Retinal pigment epithelial cell (primary cell): ENCODE measurements at regions not wholly inside any gene's neighbourhood (a gene's known extent, or its start where the extent isn't known, plus 50 kb on each side); places are given as distances from the start of the nearest gene placed in this dataset.

ENCODE experiments used
- DNase-seq: peaks from one replicate; pipeline ENCODE4 v3.0.0-alpha.2; 2010; ENCODE audit warnings: low read depth
- H3K4me3 ChIP-seq: 2 replicates; pipeline ENCODE4 v1.5.1; 2011; ENCODE audit warnings: mild to moderate bottlenecking, low read length, control low read depth, moderate library complexity
- TF ChIP-seq, protein P1 (sequence below): conservative IDR thresholded peaks from 2 replicates; pipeline ENCODE4 v1.5.1; 2011; ENCODE audit warnings: low read depth, low read length, control low read depth, inconsistent platforms

DNA sequence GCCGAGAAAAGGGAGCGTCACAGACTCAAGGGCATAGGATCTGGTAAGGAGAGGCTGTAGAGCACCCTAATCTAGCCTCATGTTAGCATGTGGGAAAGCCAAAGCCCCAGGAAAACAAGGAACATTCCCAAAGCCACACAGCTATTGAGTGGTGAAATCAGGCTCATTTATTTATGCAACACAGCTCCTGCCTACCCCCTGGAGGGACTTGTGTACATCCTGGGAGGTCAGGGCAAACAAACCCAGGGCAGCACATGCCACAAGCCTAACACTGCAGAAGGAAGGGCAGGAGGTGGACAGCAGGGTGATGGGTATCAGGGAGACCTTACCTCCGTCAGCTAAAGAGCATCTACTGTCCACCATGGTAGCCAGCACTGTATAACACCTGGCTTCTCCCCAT is 283.5 kb downstream of the RPLP1 start:
- no peak for DNase-seq
- H3K4me3 ChIP-seq: no peak overlapping the region
- TF ChIP-seq, protein P1, sequence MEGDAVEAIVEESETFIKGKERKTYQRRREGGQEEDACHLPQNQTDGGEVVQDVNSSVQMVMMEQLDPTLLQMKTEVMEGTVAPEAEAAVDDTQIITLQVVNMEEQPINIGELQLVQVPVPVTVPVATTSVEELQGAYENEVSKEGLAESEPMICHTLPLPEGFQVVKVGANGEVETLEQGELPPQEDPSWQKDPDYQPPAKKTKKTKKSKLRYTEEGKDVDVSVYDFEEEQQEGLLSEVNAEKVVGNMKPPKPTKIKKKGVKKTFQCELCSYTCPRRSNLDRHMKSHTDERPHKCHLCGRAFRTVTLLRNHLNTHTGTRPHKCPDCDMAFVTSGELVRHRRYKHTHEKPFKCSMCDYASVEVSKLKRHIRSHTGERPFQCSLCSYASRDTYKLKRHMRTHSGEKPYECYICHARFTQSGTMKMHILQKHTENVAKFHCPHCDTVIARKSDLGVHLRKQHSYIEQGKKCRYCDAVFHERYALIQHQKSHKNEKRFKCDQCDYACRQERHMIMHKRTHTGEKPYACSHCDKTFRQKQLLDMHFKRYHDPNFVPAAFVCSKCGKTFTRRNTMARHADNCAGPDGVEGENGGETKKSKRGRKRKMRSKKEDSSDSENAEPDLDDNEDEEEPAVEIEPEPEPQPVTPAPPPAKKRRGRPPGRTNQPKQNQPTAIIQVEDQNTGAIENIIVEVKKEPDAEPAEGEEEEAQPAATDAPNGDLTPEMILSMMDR: no peak

DNA sequence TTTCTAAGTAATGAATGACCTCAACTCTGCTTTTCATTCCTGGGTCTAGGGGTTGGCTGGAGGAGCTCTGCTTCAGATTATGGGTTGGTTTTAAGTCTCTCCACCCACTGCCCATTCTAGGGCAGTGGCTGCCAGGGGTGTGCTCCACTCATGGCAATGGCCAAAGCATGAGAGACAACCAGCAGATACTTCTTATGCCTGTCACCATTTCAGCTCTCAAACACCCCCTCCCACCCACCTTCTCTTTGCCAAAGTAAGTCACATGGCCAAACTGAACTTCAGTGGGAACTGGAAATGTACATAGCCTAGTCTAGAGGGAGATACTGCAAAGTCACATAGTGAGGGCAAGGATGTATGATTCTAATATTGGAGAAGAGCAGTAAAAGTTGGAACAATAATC is 285.3 kb downstream of the RPLP1 start:
- no peak for DNase-seq
- TF ChIP-seq, protein P1: no peak
- no peak overlapping the region for H3K4me3 ChIP-seq

DNA sequence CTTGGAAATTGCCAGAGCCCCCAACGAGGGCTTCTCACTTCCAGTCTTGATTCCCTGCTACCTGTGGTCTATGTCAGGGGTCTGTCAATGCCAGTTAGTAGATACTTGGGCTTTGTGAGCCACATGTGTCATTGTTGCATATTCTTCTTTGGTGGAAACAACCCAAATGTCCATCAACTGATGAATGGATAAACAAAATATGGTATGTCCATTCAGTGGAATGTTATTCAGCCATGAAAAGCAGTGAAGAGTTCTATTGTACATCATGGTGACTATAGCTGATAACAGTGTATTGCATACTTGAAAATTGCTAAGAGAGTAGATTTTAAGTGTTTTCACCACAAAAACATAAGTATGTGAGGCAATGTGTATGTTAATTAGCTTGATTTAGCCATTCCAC is 288.1 kb downstream of the RPLP1 start:
- H3K4me3 ChIP-seq: no peak overlapping the region
- TF ChIP-seq, protein P1: no peak
- no peak for DNase-seq

DNA sequence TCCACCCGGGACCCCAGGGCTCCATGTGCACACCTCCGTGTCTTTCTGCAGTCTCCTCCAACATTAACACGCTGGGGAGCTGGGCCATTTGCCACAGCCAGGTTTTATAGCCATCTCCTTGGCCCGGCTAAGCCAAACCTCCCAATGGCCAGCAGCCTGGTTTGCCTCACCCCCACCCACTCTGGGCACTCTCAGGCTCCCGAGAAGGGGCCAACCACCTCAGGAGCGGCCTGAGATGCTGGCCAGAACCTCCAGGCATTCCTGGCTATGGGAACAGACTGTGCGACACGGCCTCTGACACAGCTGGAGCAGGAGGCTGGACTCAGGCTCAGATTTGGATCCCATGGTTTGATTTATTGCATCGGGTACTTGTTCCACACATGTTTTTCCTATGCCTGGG is 289.7 kb downstream of the RPLP1 start:
- no peak overlapping the region for H3K4me3 ChIP-seq
- DNase-seq: no peak
- TF ChIP-seq, protein P1: no peak

DNA sequence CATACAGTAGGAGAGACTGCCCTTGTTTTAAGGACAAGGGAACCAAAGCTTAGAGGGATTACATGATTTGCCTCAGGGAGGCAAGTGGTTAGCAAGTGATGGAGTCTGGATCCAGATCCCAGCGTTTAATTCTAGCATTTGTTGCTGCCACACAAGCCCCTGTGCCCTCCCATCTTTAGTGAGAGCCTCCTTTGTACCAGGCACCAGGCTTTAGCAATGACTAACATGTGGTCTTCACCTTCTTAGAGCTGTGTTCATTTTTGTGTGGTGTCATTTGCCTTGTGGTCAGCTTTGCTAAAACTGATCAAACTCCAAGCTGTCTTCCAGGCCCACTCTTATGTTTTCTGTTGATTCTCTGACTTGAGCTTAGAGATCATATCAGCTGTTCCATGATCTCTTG is 290.5 kb downstream of the RPLP1 start:
- TF ChIP-seq, protein P1: no peak
- no peak overlapping the region for H3K4me3 ChIP-seq
- DNase-seq: peak; percentile 33

DNA sequence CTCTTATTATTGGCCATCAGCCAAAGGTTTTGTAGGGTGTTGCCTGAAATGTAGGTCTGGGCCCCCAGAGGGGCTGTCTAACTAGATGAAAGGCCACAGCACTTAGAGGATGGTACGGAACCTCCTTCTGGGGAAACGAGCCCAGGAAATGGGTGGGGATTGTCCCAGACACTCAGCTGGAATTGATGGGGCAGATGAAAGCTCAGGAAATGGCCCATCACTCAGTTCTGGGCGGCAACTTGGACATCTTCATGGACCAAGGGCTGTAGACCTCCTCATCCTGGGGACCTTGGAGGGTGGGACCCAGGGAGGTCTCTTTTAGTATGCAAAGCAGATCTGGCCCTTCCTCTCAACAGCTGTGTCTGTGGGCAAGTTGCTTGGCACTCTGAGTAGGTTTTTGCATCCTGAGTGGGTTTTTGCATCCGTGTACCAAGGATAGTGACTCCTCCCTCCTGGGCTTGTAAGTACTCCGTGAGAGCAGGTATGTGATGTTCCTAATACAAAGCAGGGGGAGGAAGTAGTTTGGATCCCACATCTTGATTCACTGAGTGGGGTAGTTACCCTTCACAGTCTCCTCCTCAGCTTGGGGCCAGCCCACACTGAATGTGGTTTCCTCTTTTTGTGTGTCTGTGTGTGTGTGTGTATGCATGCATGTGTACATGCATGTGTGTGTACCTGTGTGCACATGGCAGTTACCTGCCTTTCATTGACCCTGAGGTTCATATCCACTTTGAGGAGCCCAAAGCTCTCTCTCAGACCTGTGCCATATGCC is 292.0 kb downstream of the RPLP1 start:
- TF ChIP-seq, protein P1: no peak
- H3K4me3 ChIP-seq: no peak overlapping the region
- DNase-seq: no peak

DNA sequence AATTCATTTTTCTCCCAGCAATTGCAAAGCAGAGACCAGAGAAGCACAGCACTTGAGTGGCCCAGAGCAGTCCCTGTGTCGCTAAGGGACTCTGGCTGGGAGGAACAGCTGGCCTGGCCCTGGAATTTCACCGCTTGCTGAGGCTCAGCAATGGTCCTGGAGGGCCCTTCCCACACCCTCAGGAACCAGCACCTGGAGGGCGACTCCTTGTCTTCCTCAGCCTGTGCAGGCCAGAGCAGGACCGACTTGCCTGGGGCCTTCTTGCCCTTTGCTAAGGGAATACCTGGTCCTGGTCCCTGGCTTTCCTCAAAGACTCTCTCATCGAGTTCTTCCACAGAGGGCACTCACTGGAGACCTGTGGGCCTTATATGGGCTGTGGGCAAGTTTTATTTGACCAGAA is 294.6 kb downstream of the RPLP1 start:
- TF ChIP-seq, protein P1: no peak
- DNase-seq: no peak
- no peak overlapping the region for H3K4me3 ChIP-seq
